ENCODE measurements at regions not wholly inside any gene's neighbourhood (a gene's known extent, or its start where the extent isn't known, plus 50 kb on each side); places are given as distances from the start of the nearest gene placed in this dataset.

- TF ChIP-seq CTCF (IDR thresholded peaks at IDR 0.05; ENCODE audit: extremely low read depth in 1 of 2, insufficient read depth in 1 of 2, low read depth in 1 of 2, low read length in 2 of 2) (no peak), GATA2 (IDR thresholded peaks at IDR 0.05; ENCODE audit: insufficient read depth, insufficient read length, low read depth, low read length) (no peak), MYC (IDR thresholded peaks at IDR 0.05; ENCODE audit: low read depth, low read length) (no peak), JUN (IDR thresholded peaks at IDR 0.05; ENCODE audit: borderline replicate concordance, insufficient read depth, insufficient read length, low read depth) (no peak)
These were observed 119.5 kb upstream of the MDFIC2 start for GRCh38 chr3:70431911-70432310.

Measured in endothelial cell of umbilical vein (primary cell).